Stromal cell of bone marrow (primary cell): ENCODE measurements at regions not wholly inside any gene's neighbourhood (a gene's known extent, or its start where the extent isn't known, plus 50 kb on each side); places are given as distances from the start of the nearest gene placed in this dataset.

Experiments
- DNase-seq: peaks from one replicate; pipeline ENCODE4 v3.0.0-alpha.2; 2012; ENCODE audit warnings: low read depth

GRCh38 chr5:135235551-135236227, 163.3 kb downstream of the MACROH2A1 start:
- DNase-seq = no peak

- DNase-seq = no peak
Measured at GRCh38 chr5:135234666-135235401, 164.2 kb downstream of the MACROH2A1 start.

- no peak for DNase-seq
Measured at GRCh38 chr5:135234242-135234641, 164.8 kb downstream of the MACROH2A1 start.

- no peak for DNase-seq
Measured at GRCh38 chr5:135233477-135233876, 165.6 kb downstream of the MACROH2A1 start.

GRCh38 chr5:135232958-135233357, 166.1 kb downstream of the MACROH2A1 start:
- no peak for DNase-seq

- DNase-seq = no peak
Measured at GRCh38 chr5:135231289-135231688, 167.7 kb downstream of the MACROH2A1 start.

GRCh38 chr5:135230251-135230925, 168.6 kb downstream of the MACROH2A1 start:
- peak; percentile 72 for DNase-seq

DNA sequence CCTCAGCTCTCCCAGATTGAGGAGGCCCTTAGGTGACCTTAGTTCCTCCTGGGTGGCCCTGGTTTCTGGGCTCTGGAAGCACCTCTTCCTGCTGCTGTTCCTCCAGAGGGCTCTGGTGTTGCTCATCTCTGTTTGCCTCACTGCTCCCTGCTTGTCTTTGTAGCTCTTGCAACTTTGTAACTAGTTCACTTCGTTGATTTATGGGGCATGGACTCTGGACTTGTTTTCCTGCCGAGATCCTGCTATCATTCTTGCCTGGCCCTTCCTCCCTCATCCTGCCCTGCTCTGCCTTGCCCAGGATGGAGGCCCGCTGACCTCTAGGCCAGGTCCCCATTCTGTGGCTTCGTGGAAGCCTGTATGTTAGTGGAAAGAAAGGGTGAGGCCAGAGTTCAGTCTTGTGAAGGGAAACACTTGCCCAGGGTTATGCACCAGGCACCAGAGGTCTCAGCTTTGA, 169.3 kb downstream of the MACROH2A1 start:
- DNase-seq = no peak

GRCh38 chr5:135229122-135229521, 169.9 kb downstream of the MACROH2A1 start:
- DNase-seq = no peak

DNA sequence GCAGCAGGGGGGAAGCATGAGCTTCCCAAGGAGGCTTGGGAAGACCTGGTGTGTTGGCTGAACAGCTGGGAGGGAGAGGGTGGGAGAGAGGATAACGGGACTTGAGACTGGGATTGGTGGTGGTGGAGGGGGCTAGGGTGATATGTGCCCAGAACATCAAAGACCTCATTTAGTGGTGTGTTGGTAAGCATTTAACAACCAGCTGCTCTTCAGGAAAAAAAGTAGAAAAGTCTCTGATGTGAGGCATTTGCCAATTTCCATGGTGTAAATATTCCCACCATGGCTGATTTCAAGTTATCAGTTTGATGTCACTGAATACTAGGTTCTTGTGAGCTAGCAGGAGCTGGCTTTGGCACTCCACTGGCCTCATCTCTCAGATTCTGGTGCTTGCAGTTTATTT, 170.8 kb downstream of the MACROH2A1 start:
- DNase-seq = no peak

DNA sequence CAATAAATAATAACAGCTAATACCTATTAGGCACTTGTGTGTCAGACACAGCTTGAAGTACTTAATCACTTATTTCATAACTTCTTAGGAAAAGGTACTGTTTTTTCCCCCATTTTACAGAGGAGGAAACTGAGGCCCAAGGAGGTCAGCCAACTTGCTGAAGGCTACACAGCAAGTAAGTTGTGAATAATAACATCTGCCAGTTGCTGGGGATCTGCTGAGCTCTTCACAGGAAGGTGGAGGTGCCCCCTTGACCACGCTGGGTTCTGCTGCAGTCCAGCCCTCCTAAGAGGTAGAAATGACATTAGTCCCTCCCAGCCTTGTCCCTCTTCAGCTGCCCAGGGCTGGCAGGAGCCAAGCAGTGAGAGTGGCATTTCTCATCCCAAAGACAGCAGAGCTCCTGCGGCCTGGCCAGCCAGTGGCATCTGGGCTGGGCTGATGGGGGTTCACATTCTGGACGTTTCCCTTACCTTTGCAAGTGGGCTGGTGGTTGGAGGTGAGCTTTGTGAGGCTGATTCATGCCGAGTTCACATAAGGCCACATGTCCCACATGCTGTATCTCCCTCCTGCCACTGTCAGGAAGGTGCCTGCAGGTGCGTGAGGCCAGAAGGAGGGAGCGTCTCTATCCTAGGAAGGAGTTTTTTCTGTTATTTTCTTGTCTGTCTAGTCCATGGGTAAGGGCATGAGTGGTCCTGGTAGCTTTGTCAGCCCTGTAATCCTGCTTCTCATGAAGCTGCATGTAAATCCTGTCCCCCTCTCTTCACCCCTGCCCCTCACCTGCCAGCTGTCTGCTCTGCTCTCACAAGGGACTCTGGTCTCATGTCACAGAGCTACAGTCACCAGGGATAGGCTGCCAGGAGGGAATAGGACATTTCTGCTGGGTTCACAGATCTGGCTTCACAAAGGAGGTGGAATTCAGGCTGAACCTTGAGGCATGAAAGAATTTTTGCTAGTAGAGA, 171.7 kb downstream of the MACROH2A1 start:
- no peak for DNase-seq

DNA sequence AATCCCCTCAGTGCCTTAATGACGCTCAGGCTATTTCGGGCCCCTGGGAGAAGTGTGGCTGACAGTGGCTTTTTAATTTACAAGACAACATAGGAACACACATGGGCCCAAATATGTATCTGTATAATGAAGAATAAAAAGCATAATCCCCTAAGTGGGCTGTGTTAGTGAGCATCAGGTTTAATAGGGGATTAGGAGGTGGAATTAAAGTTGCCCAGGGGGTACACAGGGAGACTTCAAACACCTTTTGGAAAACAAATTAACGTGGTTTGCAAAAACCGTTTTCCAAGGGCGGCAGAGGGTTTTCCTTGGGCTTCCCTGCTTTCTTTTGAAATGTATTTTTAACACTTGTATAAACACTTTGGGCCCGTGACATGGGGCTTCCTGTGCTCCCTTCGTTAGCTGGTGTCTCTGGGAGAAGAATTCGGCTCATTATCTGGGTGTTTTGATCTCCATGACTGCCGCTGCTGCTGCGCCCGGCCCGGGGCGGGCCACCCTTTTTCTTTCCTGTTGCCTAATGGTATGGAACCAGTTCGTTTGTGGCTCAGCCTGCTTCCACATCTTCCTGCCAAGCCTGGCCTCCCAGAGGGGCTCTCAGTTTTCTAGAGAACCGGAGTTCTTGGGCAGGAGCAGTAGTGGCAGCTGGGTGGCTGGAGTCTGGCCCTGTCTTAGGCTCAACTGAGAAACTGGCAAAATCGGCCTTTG, 173.0 kb downstream of the MACROH2A1 start:
- DNase-seq = no peak

- DNase-seq = no peak
Measured at GRCh38 chr5:135223891-135224625, 175.0 kb downstream of the MACROH2A1 start.

- no peak for DNase-seq
Measured at GRCh38 chr5:135223404-135223803, 175.6 kb downstream of the MACROH2A1 start.

- no peak for DNase-seq
Measured at GRCh38 chr5:135222771-135223170, 176.3 kb downstream of the MACROH2A1 start.

- DNase-seq = no peak
Measured at GRCh38 chr5:135222171-135222681, 176.8 kb downstream of the MACROH2A1 start.

- DNase-seq = no peak
Measured at GRCh38 chr5:135221696-135222095, 177.3 kb downstream of the MACROH2A1 start.

DNA sequence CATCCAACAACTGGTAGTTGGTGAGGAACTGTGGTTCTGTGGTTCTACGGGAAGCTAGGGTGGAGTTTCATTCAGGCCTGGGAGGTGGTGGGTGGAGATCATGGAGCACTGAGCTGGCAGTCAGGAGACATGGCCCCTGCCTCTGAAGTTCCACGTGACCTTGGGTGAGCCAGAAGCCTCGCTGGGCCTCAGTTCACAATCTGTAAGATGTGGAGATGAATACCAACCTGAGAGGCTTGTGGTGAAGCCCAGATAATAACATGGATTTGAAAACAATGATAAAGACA, 177.9 kb downstream of the MACROH2A1 start:
- DNase-seq = no peak

GRCh38 chr5:135220394-135221186, 178.4 kb downstream of the MACROH2A1 start:
- DNase-seq = no peak

GRCh38 chr5:135219868-135220267, 179.2 kb downstream of the MACROH2A1 start:
- no peak for DNase-seq
